ENCODE measurements at regions not wholly inside any gene's neighbourhood (a gene's known extent, or its start where the extent isn't known, plus 50 kb on each side); places are given as distances from the start of the nearest gene placed in this dataset.

DNA sequence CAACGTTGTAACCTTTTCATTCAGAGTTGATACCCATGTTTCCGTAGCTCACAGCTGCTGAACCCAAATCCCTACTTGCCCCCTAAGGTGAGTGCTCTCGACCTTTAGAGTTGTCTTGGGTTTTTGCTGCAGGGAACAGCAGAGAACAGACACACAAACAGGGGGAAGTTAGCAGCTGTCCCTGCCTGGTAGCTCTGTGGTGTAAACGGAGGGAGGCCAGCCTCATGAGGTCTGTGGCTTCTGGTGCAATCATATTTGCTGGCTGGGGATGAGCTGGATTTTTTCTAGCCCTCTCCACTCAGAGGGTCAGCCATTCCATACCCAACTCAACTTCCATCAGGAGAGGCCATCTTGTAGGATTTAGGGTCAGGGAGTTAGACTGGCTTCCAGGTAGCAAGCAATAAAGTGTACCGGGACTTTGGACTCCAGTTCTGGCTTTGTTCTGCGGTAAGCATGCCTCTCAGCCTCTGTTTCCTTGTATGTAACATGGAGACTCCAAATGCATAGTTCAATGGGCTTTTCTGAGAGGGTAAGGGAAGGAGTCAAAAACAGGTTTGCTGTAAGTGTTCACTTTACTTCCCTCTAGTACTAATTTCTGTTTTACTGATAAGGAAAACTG is 218.9 kb downstream of the MID1IP1 start:
- TF ChIP-seq SMC3 (conservative IDR thresholded peaks at IDR 0.05; ENCODE audit: poor library complexity) (no peak), POLR2AphosphoS5 (IDR thresholded peaks at IDR 0.05) (no peak), EZH2 (IDR thresholded peaks at IDR 0.05; ENCODE audit: borderline replicate concordance, insufficient read depth, low read length, poor library complexity, severe bottlenecking) (no peak), EP300 (conservative IDR thresholded peaks at IDR 0.05; ENCODE audit: poor library complexity, severe bottlenecking) (no peak), TAF1 (IDR thresholded peaks at IDR 0.05; ENCODE audit: low read depth) (no peak), MXI1 (conservative IDR thresholded peaks at IDR 0.05; ENCODE audit: poor library complexity, severe bottlenecking) (no peak)
- TF ChIP-seq, protein P1, sequence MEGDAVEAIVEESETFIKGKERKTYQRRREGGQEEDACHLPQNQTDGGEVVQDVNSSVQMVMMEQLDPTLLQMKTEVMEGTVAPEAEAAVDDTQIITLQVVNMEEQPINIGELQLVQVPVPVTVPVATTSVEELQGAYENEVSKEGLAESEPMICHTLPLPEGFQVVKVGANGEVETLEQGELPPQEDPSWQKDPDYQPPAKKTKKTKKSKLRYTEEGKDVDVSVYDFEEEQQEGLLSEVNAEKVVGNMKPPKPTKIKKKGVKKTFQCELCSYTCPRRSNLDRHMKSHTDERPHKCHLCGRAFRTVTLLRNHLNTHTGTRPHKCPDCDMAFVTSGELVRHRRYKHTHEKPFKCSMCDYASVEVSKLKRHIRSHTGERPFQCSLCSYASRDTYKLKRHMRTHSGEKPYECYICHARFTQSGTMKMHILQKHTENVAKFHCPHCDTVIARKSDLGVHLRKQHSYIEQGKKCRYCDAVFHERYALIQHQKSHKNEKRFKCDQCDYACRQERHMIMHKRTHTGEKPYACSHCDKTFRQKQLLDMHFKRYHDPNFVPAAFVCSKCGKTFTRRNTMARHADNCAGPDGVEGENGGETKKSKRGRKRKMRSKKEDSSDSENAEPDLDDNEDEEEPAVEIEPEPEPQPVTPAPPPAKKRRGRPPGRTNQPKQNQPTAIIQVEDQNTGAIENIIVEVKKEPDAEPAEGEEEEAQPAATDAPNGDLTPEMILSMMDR (IDR thresholded peaks at IDR 0.05; ENCODE audit: poor library complexity, severe bottlenecking): no peak
- TF ChIP-seq, protein P2, sequence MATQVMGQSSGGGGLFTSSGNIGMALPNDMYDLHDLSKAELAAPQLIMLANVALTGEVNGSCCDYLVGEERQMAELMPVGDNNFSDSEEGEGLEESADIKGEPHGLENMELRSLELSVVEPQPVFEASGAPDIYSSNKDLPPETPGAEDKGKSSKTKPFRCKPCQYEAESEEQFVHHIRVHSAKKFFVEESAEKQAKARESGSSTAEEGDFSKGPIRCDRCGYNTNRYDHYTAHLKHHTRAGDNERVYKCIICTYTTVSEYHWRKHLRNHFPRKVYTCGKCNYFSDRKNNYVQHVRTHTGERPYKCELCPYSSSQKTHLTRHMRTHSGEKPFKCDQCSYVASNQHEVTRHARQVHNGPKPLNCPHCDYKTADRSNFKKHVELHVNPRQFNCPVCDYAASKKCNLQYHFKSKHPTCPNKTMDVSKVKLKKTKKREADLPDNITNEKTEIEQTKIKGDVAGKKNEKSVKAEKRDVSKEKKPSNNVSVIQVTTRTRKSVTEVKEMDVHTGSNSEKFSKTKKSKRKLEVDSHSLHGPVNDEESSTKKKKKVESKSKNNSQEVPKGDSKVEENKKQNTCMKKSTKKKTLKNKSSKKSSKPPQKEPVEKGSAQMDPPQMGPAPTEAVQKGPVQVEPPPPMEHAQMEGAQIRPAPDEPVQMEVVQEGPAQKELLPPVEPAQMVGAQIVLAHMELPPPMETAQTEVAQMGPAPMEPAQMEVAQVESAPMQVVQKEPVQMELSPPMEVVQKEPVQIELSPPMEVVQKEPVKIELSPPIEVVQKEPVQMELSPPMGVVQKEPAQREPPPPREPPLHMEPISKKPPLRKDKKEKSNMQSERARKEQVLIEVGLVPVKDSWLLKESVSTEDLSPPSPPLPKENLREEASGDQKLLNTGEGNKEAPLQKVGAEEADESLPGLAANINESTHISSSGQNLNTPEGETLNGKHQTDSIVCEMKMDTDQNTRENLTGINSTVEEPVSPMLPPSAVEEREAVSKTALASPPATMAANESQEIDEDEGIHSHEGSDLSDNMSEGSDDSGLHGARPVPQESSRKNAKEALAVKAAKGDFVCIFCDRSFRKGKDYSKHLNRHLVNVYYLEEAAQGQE (IDR thresholded peaks at IDR 0.05; ENCODE audit: borderline replicate concordance): no peak
